IMR-90 (cell line): ENCODE measurements at regions not wholly inside any gene's neighbourhood (a gene's known extent, or its start where the extent isn't known, plus 50 kb on each side); places are given as distances from the start of the nearest gene placed in this dataset.

Experiments used
- ATAC-seq: fragments of 200-7000 bp; cut with Tn5 transposase; 2 replicates; pipeline ENCODE4 v1.9.1; 2020; ENCODE audit warnings: low read depth, mild to moderate bottlenecking, moderate library complexity
- BruUV-seq: library from RNA; stranded (reverse); fragments of 400-500 nt; replicated peaks from 2 replicates; lab custom pipeline; 2021; lab: Mats Ljungman, UMichigan
- CTCF ChIA-PET: fragments of 300-600 bp; formaldehyde crosslinking; extraction: SDS; loops from one replicate; lab custom pipeline; 2021; ENCODE audit warnings: antibody characterized with exemption; lab: Yijun Ruan, JAX
- POLR2A ChIA-PET: fragments of 300-600 bp; sonication (Branson Sonifier 250); formaldehyde crosslinking; loops from one replicate; lab custom pipeline; 2022; ENCODE audit warnings: antibody characterized with exemption; ENCODE audit not compliant: unreplicated experiment; lab: Charles Lee
- DNase-seq: peaks from one replicate; pipeline ENCODE4 v3.0.0; 2013
- H2AFZ ChIP-seq: replicated peaks from 2 replicates; pipeline ENCODE3; 2013; ENCODE audit warnings: low read length, mild to moderate bottlenecking; ENCODE audit not compliant: poor library complexity
- H2AK5ac ChIP-seq: 2 replicates; pipeline ENCODE4 v1.6.1; 2013; ENCODE audit warnings: low read depth, low read length, inconsistent platforms
- H2AK9ac ChIP-seq: replicated peaks from 2 replicates; pipeline ENCODE3; 2013; ENCODE audit warnings: mild to moderate bottlenecking, low read depth, low read length, moderate library complexity; ENCODE audit not compliant: poor library complexity
- H2BK120ac ChIP-seq: 2 replicates; pipeline ENCODE4 v1.6.1; 2013; ENCODE audit warnings: low read depth, low read length, inconsistent platforms
- H2BK15ac ChIP-seq: 3 replicates; pipeline ENCODE4 v1.6.1; 2013; ENCODE audit warnings: low read depth, low read length, inconsistent platforms
- H2BK20ac ChIP-seq: 2 replicates; pipeline ENCODE4 v1.6.1; 2013; ENCODE audit warnings: low read depth, mild to moderate bottlenecking, inconsistent platforms, low read length, moderate library complexity
- H2BK5ac ChIP-seq: 2 replicates; pipeline ENCODE4 v1.6.1; 2013; ENCODE audit warnings: mild to moderate bottlenecking, low read depth, low read length, inconsistent platforms; ENCODE audit not compliant: poor library complexity, severe bottlenecking
- H3K14ac ChIP-seq: replicated peaks from 2 replicates; pipeline ENCODE4 v1.6.1; 2013; ENCODE audit warnings: low read depth, low read length, inconsistent platforms
- H3K18ac ChIP-seq: 2 replicates; pipeline ENCODE4 v1.6.1; 2013; ENCODE audit warnings: low read depth, low read length, control low read depth
- H3K23ac ChIP-seq: 2 replicates; pipeline ENCODE4 v1.6.1; 2013; ENCODE audit warnings: low read depth, low read length, inconsistent platforms
- H3K27ac ChIP-seq: 2 replicates; pipeline ENCODE4 v1.5.1; 2013; ENCODE audit warnings: mild to moderate bottlenecking, control low read depth, low read length; ENCODE audit not compliant: insufficient read depth
- H3K27me3 ChIP-seq: 2 replicates; pipeline ENCODE4 v1.6.1; 2013; ENCODE audit warnings: low read length; ENCODE audit not compliant: control insufficient read depth, insufficient read depth
- H3K36me3 ChIP-seq: 2 replicates; pipeline ENCODE4 v1.6.1; 2013; ENCODE audit warnings: low read length, mixed read lengths; ENCODE audit not compliant: control insufficient read depth, insufficient read depth
- H3K4ac ChIP-seq: 2 replicates; pipeline ENCODE4 v1.6.1; 2013; ENCODE audit warnings: low read depth, low read length, inconsistent platforms
- H3K4me1 ChIP-seq: 2 replicates; pipeline ENCODE4 v1.6.1; 2013; ENCODE audit warnings: low read length, mixed read lengths; ENCODE audit not compliant: control insufficient read depth, insufficient read depth
- H3K4me2 ChIP-seq: 2 replicates; pipeline ENCODE4 v1.6.1; 2013; ENCODE audit warnings: low read depth, mild to moderate bottlenecking, control low read depth, low read length, moderate library complexity
- H3K4me3 ChIP-seq: 2 replicates; pipeline ENCODE4 v1.5.1; 2013; ENCODE audit warnings: low read depth, mild to moderate bottlenecking, control low read depth, low read length, moderate library complexity; ENCODE audit not compliant: insufficient read depth
- H3K56ac ChIP-seq: 2 replicates; pipeline ENCODE4 v1.6.1; 2013; ENCODE audit warnings: low read length, inconsistent platforms; ENCODE audit not compliant: insufficient read depth; ENCODE audit errors: extremely low read depth
- H3K79me1 ChIP-seq, 2 experiments: 2 replicates each; pipeline ENCODE4 v1.6.1; 2013; ENCODE audit warnings: low read length in 2 of 2, inconsistent platforms in 1 of 2, low read depth in 1 of 2
- H3K9ac ChIP-seq: 2 replicates; pipeline ENCODE4 v1.6.1; 2013; ENCODE audit warnings: low read depth, low read length, control low read depth
- H3K9me1 ChIP-seq: 2 replicates; pipeline ENCODE4 v1.6.1; 2013; ENCODE audit warnings: low read length, inconsistent platforms; ENCODE audit not compliant: insufficient read depth
- H3K9me3 ChIP-seq: 2 replicates; pipeline ENCODE4 v1.6.1; 2013; ENCODE audit warnings: low read length; ENCODE audit not compliant: control insufficient read depth, insufficient read depth
- H4K20me1 ChIP-seq: 2 replicates; pipeline ENCODE4 v1.6.1; 2013; ENCODE audit warnings: low read length, inconsistent platforms; ENCODE audit not compliant: insufficient read depth
- H4K5ac ChIP-seq: 2 replicates; pipeline ENCODE4 v1.6.1; 2013; ENCODE audit warnings: mild to moderate bottlenecking, low read depth, low read length, control low read depth
- H4K8ac ChIP-seq, 2 experiments: 2 replicates each; pipeline ENCODE4 v1.6.1; 2013; ENCODE audit warnings: low read depth in 2 of 2, low read length in 2 of 2, control low read depth in 1 of 2, inconsistent platforms in 1 of 2
- H4K91ac ChIP-seq: 2 replicates; pipeline ENCODE4 v1.6.1; 2013; ENCODE audit warnings: low read depth, low read length, inconsistent platforms; ENCODE audit not compliant: insufficient read depth
- CHD1 ChIP-seq: IDR thresholded peaks from 2 replicates; pipeline ENCODE4 v1.6.1; 2012; ENCODE audit warnings: low read depth, low read length, improper control_type of control experiment
- MAZ ChIP-seq: IDR thresholded peaks from 2 replicates; pipeline ENCODE4 v1.6.1; 2012; ENCODE audit warnings: low read depth, mild to moderate bottlenecking, low read length, improper control_type of control experiment, moderate library complexity, borderline replicate concordance
- POLR2A ChIP-seq: IDR thresholded peaks from 2 replicates; pipeline ENCODE4 v1.6.1; 2012; ENCODE audit warnings: mild to moderate bottlenecking, low read depth, low read length
- RAD21 ChIP-seq: IDR thresholded peaks from 2 replicates; pipeline ENCODE4 v1.6.1; 2012; ENCODE audit warnings: low read length, improper control_type of control experiment
- SMC3 ChIP-seq: fragments of 150-350 bp; IDR thresholded peaks from 2 replicates; pipeline ENCODE4 v1.6.1; 2016; ENCODE audit warnings: low read depth, mild to moderate bottlenecking, antibody characterized with exemption, low read length, moderate library complexity
- WGBS, 2 experiments: methylation state at CpG; one replicate each; pipeline versions ENCODE4 v1.1.5 to v1.1.7; 2013; ENCODE audit warnings: missing lambda C conversion rate in 2 of 2; ENCODE audit not compliant: insufficient read length in 1 of 2; ENCODE audit errors: extremely low coverage in 2 of 2; 5-methylcytosine and 5-hydroxymethylcytosine counted together
- dilution Hi-C: fragments of 300-500 bp; cut with HindIII; formaldehyde crosslinking; loops from one replicate; pipeline ENCODE4 v1.14.3; 2018; ENCODE audit warnings: low sequenced_read_pairs; ENCODE audit not compliant: unreplicated experiment
- in situ Hi-C: fragments of 300-500 bp; cut with MboI; formaldehyde crosslinking; loops from 3 replicates; pipeline ENCODE4 v1.14.3; 2019; ENCODE audit warnings: low sequenced_read_pairs, inconsistent platforms, mixed read lengths
- intact Hi-C: fragments of 100-400 bp; cut with micrococcal nuclease; formaldehyde crosslinking; loops from 2 replicates; pipeline ENCODE4 v1.10.0; 2022
- TF ChIP-seq, protein P1 (sequence below): conservative IDR thresholded peaks from 2 replicates; pipeline ENCODE4 v1.5.1; 2012; ENCODE audit warnings: mild to moderate bottlenecking, low read depth, low read length, improper control_type of control experiment

DNA sequence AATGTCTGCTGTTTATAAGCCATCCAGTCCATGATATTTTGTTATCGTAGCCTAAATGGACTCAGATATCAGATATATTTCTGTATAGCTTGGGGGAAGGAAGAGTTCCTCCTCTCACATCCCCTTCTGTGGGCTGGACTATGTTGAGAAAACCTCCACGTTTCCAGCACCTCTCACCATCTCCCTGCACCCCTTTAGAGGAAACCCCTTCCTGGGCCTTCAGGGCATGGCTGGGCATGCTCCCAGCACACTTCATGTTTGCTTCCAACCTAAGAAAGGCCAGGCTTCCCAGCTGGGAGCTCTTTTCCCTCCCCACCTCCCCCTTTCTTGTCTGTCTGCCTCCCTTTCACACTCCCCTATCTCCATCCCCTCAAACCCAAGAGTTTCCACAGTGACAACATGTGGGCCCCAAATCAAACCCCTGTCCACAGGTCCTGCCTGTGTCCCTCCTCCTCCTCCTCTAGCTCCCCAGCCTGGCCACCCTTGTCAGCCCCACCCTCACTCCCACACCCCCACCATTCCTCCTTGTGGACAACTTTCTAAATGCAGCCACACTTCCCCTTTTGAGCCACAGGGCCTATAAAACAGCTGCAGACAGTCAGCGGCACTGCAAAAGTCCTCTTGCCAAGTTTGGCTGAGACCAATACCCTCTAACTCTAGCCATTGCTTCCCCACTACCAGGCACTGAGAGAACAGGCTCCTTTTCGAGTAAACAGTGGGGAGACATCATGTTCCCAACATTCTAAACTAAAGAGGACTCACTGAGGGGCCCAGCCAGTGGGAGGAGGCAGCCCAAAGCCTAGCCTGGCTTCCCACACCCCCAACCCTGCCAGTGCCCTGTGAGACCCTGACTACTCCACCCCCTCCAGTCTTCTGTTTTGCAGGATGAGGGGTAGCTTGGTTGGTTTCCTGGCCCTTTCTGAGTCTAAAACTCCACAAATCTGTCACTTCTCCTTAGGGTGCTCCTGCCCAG, 120.5 kb downstream of the ZFP36L2 start:
- no peaks in the 10 kb centered on the region for H3K36me3 ChIP-seq
- peak; percentile 59 for ATAC-seq
- H4K91ac ChIP-seq, result peak overlapping the region; percentile 96
- H2BK20ac ChIP-seq, result peak overlapping the region; percentile 96
- H2AK5ac ChIP-seq, result peak overlapping the region; percentile 97
- no peak overlapping the region for H3K4me3 ChIP-seq
- H3K9me3 ChIP-seq, result no peaks in the 10 kb centered on the region
- H3K4me1 ChIP-seq, result peaks cover 63% of the 10 kb centered on the region
- no TSS peak for BruUV-seq
- H4K5ac ChIP-seq, result peak overlapping the region; percentile 80
- H2BK15ac ChIP-seq, result peak overlapping the region; percentile 88; the same call in 2 of the 3 replicates
- peaks cover 40% of the 10 kb centered on the region for H3K9me1 ChIP-seq
- POLR2A ChIA-PET, result no interaction called here
- H3K23ac ChIP-seq, result peak overlapping the region; percentile 70; the same call in 1 of the 2 replicates
- peak overlapping the region; percentile 81 for H3K18ac ChIP-seq
- H3K14ac ChIP-seq, result peak overlapping the region; percentile 94
- no CpG with 5 or more reads among the region's 4 CpGs for WGBS, 2 experiments
- H3K56ac ChIP-seq, result 0 out of 2 replicates have a peak overlapping the region, but pooled peaks have one; percentile 11
- peak overlapping the region; percentile 94 for H3K27ac ChIP-seq
- CTCF ChIA-PET, result interaction anchor here (0.7 to 1.0 kb wide), 2 partner anchors 13 to 17 kb away, joined by 3 read pairs; no protein-coding TSS in a partner anchor
- H2BK5ac ChIP-seq, result peak overlapping the region; percentile 25
- H4K20me1 ChIP-seq, result no peaks in the 10 kb centered on the region
- H3K4me2 ChIP-seq, result no peak overlapping the region
- H2AFZ ChIP-seq, result peak overlapping the region; percentile 81
- in situ Hi-C loops, result no loop called here
- peak overlapping the region; percentile 63 for H3K9ac ChIP-seq
- H2AK9ac ChIP-seq, result peak overlapping the region; percentile 83
- peak overlapping the region; percentile 94 for H4K8ac ChIP-seq
- peak overlapping the region; percentile 95 for H3K4ac ChIP-seq
- H3K79me1 ChIP-seq, result 0 out of 4 replicates have a peak, but pooled peaks cover 0 to 14% of the 10 kb centered on the region in 2 experiments
- dilution Hi-C loops, result no loop called here
- TF ChIP-seq POLR2A (no peak), RAD21 (peak; percentile 38), CHD1 (no peak), SMC3 (peak; percentile 35), MAZ (peak; percentile 74; the same call in 1 of the 2 replicates)
- TF ChIP-seq, protein P1, sequence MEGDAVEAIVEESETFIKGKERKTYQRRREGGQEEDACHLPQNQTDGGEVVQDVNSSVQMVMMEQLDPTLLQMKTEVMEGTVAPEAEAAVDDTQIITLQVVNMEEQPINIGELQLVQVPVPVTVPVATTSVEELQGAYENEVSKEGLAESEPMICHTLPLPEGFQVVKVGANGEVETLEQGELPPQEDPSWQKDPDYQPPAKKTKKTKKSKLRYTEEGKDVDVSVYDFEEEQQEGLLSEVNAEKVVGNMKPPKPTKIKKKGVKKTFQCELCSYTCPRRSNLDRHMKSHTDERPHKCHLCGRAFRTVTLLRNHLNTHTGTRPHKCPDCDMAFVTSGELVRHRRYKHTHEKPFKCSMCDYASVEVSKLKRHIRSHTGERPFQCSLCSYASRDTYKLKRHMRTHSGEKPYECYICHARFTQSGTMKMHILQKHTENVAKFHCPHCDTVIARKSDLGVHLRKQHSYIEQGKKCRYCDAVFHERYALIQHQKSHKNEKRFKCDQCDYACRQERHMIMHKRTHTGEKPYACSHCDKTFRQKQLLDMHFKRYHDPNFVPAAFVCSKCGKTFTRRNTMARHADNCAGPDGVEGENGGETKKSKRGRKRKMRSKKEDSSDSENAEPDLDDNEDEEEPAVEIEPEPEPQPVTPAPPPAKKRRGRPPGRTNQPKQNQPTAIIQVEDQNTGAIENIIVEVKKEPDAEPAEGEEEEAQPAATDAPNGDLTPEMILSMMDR, result peak; percentile 42
- peak; percentile 73 for DNase-seq
- H3K27me3 ChIP-seq, result no peaks in the 10 kb centered on the region
- H2BK120ac ChIP-seq, result peak overlapping the region; percentile 94
- intact Hi-C loops, result loop anchor here (1.0 to 10.0 kb wide), 2 partner anchors 112 to 141 kb away; no protein-coding TSS in a partner anchor
